ENCODE measurements at regions not wholly inside any gene's neighbourhood (a gene's known extent, or its start where the extent isn't known, plus 50 kb on each side); places are given as distances from the start of the nearest gene placed in this dataset.

DNA sequence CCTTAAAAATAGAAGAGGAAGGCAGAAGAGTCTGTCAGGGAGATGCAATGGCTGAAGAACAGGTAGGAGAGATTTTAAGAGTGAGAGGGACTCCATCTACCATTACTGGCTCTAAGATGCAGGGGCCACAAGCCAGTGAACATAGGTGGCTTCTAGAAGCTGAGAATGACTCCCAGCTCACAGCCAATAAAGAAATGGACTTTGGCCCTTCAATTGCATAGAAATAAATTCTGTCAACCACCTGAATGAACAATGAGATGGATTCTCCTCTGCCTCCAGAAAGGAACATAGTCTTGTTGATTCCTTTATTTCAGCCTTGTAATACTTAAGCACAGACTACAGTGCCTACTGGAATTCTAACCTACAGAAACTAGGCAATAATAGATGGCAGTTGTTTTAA is 603.3 kb upstream of the NXPH2 start:
- TF ChIP-seq CTCF (conservative IDR thresholded peaks at IDR 0.05; ENCODE audit: low read length) (no peak), EZH2phosphoT487 (IDR thresholded peaks at IDR 0.05; ENCODE audit: borderline replicate concordance) (no peak)
